Muscle layer of duodenum (tissue), 2 donors: ENCODE measurements at regions not wholly inside any gene's neighbourhood (a gene's known extent, or its start where the extent isn't known, plus 50 kb on each side); places are given as distances from the start of the nearest gene placed in this dataset.
A peak's percentile ranks its signal among the peaks of the same experiment; 100 is the strongest.

Experiments used
- H3K27ac ChIP-seq: one replicate; pipeline ENCODE4 v1.7.0; 2013; ENCODE audit warnings: mild to moderate bottlenecking, low read length
- H3K27me3 ChIP-seq: one replicate; pipeline ENCODE4 v1.7.0; 2013; ENCODE audit warnings: low read depth, mild to moderate bottlenecking, control low read depth, low read length
- H3K36me3 ChIP-seq, 2 donors: one replicate each; pipeline ENCODE4 v1.7.0; 2013; ENCODE audit warnings: low read length in 2 of 2, control low read depth in 1 of 2, mild to moderate bottlenecking in 1 of 2; ENCODE audit not compliant: insufficient read depth in 2 of 2, control insufficient read depth in 1 of 2
- H3K4me1 ChIP-seq, 2 donors: one replicate each; pipeline ENCODE4 v1.7.0; 2013; ENCODE audit warnings: low read length in 2 of 2, mild to moderate bottlenecking in 2 of 2, control low read depth in 1 of 2, moderate library complexity in 1 of 2; ENCODE audit not compliant: insufficient read depth in 2 of 2, control insufficient read depth in 1 of 2
- H3K4me3 ChIP-seq, 2 donors: one replicate each; pipeline ENCODE4 v1.7.0; 2013; ENCODE audit warnings: low read length in 2 of 2, low read depth in 1 of 2, mild to moderate bottlenecking in 1 of 2
- H3K9me3 ChIP-seq, 2 donors: one replicate each; pipeline ENCODE4 v1.7.0; 2013; ENCODE audit warnings: low read length in 2 of 2, control low read depth in 1 of 2, mild to moderate bottlenecking in 1 of 2; ENCODE audit not compliant: control insufficient read depth in 1 of 2
- donor health status: healthy.

GRCh38 chr15:77548589-77549557 lies 83.8 kb downstream of the LINGO1 start:
- H3K9me3 ChIP-seq = no peaks in the 10 kb centered on the region
- no peak overlapping the region for H3K27ac ChIP-seq
- H3K4me3 ChIP-seq = no peak overlapping the region
- H3K27me3 ChIP-seq = no peaks in the 10 kb centered on the region
- H3K4me1 ChIP-seq = peaks cover 0 to under 1% of the 10 kb centered on the region in 2 donors
- no peaks in the 10 kb centered on the region for H3K36me3 ChIP-seq

- no peak overlapping the region for H3K4me3 ChIP-seq
- no peak overlapping the region for H3K27ac ChIP-seq
- no peaks in the 10 kb centered on the region for H3K36me3 ChIP-seq
- H3K9me3 ChIP-seq = no peaks in the 10 kb centered on the region
- peaks cover 4 to 6% of the 10 kb centered on the region in 2 donors for H3K4me1 ChIP-seq
- H3K27me3 ChIP-seq = no peaks in the 10 kb centered on the region
Observed at GRCh38 chr15:77547801-77548588, 84.7 kb downstream of the LINGO1 start.

GRCh38 chr15:77546870-77547269 lies 85.8 kb downstream of the LINGO1 start:
- Histone ChIP-seq H3K27me3 (no peaks in the 10 kb centered on the region), H3K9me3 (no peaks in the 10 kb centered on the region), H3K36me3 (no peaks in the 10 kb centered on the region), H3K4me1 (peaks cover 4 to 6% of the 10 kb centered on the region in 2 donors), H3K27ac (no peak overlapping the region), H3K4me3 (no peak overlapping the region)

- Histone ChIP-seq H3K36me3 (no peaks in the 10 kb centered on the region), H3K4me1 (peaks cover 4 to 6% of the 10 kb centered on the region in 2 donors), H3K27me3 (no peaks in the 10 kb centered on the region), H3K4me3 (no peak overlapping the region), H3K27ac (no peak overlapping the region), H3K9me3 (no peaks in the 10 kb centered on the region)
Observed at GRCh38 chr15:77546050-77546501, 86.6 kb downstream of the LINGO1 start.

- Histone ChIP-seq H3K4me1 (peaks cover 4 to 6% of the 10 kb centered on the region in 2 donors), H3K36me3 (no peaks in the 10 kb centered on the region), H3K4me3 (no peak overlapping the region), H3K9me3 (no peaks in the 10 kb centered on the region), H3K27me3 (no peaks in the 10 kb centered on the region), H3K27ac (no peak overlapping the region)
Observed at GRCh38 chr15:77545058-77545457, 87.7 kb downstream of the LINGO1 start.

GRCh38 chr15:77544162-77544561 lies 88.5 kb downstream of the LINGO1 start:
- H3K4me3 ChIP-seq = no peak overlapping the region
- H3K9me3 ChIP-seq = no peaks in the 10 kb centered on the region
- H3K4me1 ChIP-seq = peaks cover 6 to 8% of the 10 kb centered on the region in 2 donors
- H3K27ac ChIP-seq = no peak overlapping the region
- no peaks in the 10 kb centered on the region for H3K27me3 ChIP-seq
- no peaks in the 10 kb centered on the region for H3K36me3 ChIP-seq

GRCh38 chr15:77543159-77543882 lies 89.4 kb downstream of the LINGO1 start:
- Histone ChIP-seq H3K36me3 (no peaks in the 10 kb centered on the region), H3K9me3 (no peaks in the 10 kb centered on the region), H3K27me3 (no peaks in the 10 kb centered on the region), H3K4me1 (peaks cover 7 to 16% of the 10 kb centered on the region in 2 donors), H3K27ac (no peak overlapping the region), H3K4me3 (peak overlapping the region; percentile 42 to 54)

GRCh38 chr15:77542491-77543001 lies 90.2 kb downstream of the LINGO1 start:
- Histone ChIP-seq H3K27me3 (no peaks in the 10 kb centered on the region), H3K9me3 (no peaks in the 10 kb centered on the region), H3K4me3 (peak overlapping the region; percentile 42 to 54), H3K27ac (no peak overlapping the region), H3K36me3 (no peaks in the 10 kb centered on the region), H3K4me1 (peaks cover 12 to 19% of the 10 kb centered on the region in 2 donors)

GRCh38 chr15:77541421-77542181 lies 91.1 kb downstream of the LINGO1 start:
- no peak overlapping the region for H3K27ac ChIP-seq
- no peak overlapping the region for H3K4me3 ChIP-seq
- H3K9me3 ChIP-seq = no peaks in the 10 kb centered on the region
- H3K4me1 ChIP-seq = peaks cover 12 to 19% of the 10 kb centered on the region in 2 donors
- H3K27me3 ChIP-seq = no peaks in the 10 kb centered on the region
- H3K36me3 ChIP-seq = no peaks in the 10 kb centered on the region

GRCh38 chr15:77540312-77541060 lies 92.2 kb downstream of the LINGO1 start:
- Histone ChIP-seq H3K27ac (no peak overlapping the region), H3K4me3 (no peak overlapping the region), H3K36me3 (no peaks in the 10 kb centered on the region), H3K4me1 (peaks cover 12 to 19% of the 10 kb centered on the region in 2 donors), H3K9me3 (no peaks in the 10 kb centered on the region), H3K27me3 (no peaks in the 10 kb centered on the region)
